ENCODE measurements at regions not wholly inside any gene's neighbourhood (a gene's known extent, or its start where the extent isn't known, plus 50 kb on each side); places are given as distances from the start of the nearest gene placed in this dataset.
A peak's percentile ranks its signal among the peaks of the same experiment; 100 is the strongest.

GRCh38 chr9:134228649-134229048, 64.3 kb upstream of the RNU6ATAC start:
- no peak for DNase-seq

GRCh38 chr9:134229466-134230091, 65.2 kb upstream of the RNU6ATAC start:
- DNase-seq = no peak

DNA sequence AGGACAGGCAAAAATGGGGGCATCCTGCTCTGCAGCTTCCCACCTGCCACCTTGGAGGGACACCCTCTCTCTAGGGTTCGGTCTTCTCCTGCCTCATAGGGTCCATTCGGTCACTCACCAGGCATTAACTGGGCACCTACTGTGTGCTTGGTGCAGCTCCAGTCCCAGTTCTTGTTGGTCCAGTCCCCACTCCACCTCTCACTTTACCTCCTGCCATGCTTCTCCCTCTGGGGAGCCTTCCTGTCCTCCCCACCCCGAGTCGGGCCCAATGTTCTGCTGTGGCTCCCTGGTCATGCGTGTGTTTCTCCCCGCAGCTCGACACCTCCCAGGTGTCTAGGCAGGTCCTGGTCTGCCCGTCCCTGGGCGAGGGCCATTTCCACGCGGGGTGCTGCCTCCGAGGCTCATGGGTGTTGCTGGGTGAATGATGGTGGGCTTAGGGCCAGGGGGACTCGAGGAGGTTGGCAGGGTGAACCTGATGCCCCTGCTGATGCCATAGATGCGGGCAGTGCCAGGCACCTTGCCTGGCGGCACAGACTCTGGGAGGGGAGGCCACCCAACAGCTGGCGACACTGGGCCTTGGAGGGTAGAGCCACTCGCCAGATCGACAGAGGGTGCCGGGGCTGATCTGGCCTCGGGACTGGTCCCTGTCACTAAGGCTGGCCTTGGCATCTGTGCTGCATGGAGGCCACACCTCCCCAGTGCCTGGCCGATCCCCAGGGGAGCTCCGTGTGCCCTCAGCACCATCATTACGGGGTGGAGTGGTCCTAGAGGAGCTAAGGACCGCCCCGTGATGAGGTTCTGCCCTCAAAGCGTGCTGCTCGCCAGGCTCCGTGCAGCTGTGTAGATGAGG, 66.0 kb upstream of the RNU6ATAC start:
- DNase-seq = no peak

GRCh38 chr9:134230942-134231325, 66.6 kb upstream of the RNU6ATAC start:
- no peak for DNase-seq

GRCh38 chr9:134231330-134231745, 67.0 kb upstream of the RNU6ATAC start:
- DNase-seq = no peak

DNA sequence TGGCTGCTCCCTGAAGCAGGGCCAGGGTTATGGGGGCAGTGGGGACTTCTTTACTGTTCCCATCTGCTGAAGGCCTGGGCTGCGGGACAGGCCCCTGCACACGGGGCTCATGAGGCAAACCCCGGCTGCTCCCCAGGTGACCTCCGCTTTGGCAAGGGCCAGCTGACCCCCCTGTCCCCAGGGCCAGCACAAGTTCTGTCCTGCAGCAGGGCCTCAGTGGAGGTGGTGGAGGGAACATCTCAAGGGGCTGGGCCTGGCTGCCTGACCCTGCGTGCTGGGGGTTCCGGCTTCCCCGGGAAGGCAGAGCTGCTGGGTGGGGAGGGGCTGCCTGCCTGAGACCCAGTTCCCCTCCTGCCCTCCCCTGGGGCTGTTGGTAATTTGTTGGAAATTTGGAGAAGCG, 67.4 kb upstream of the RNU6ATAC start:
- DNase-seq = no peak

DNA sequence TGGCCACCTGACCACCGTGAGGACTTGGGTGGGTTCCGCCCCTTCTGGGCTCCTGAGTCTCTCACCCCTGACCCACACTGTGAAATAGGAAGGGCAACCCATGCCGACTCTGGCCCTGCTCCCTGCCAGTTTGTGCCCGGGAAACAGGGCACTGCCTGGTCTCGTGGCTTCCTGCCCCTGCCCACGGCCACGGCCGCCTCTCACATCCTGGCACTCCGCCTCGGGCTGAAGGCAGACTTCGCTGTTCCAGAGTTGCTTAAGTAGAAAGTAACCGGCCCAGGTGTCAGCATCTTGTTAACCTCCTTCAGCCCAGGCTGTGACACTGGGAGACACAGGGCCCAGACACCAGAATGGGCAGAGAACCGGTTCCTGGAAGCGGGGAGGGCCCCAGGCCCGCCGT, 68.7 kb upstream of the RNU6ATAC start:
- no peak for DNase-seq

GRCh38 chr9:134234001-134234660, 69.8 kb upstream of the RNU6ATAC start:
- no peak for DNase-seq

DNA sequence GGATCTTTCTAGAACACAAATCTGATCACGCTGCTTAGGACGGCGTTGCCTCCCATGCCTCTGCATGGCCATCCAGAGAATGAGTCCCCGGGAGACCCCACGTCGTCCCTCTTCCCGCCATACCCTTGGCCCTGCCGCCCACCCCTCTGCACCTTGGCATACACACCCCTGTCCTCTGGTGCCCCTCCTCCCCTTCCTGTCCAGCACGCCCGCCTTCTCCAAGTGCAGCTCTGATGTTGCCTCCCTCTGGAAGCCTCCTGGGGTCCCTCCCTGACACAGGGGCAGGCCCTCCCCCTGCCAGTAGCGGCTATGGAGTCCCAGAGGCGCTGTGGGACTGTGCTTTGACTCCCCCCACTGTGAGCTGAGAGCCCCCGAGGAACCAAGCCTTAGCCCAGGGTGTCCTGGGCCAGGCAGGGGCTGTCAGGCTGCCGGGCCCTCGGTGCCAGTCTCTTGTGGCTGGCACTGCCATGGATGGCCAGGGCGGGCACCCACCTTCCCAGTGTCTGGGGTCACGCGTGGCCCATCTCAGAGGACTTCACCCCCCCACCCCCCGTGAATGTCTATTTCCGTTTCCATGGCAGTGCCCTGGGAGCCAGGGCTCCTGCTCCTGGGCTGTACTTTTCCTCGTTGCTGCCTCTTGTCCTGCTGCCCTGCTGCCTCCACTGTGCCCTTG, 70.5 kb upstream of the RNU6ATAC start:
- no peak for DNase-seq

- DNase-seq = no peak
These were observed 71.0 kb upstream of the RNU6ATAC start for GRCh38 chr9:134235366-134235765.

DNA sequence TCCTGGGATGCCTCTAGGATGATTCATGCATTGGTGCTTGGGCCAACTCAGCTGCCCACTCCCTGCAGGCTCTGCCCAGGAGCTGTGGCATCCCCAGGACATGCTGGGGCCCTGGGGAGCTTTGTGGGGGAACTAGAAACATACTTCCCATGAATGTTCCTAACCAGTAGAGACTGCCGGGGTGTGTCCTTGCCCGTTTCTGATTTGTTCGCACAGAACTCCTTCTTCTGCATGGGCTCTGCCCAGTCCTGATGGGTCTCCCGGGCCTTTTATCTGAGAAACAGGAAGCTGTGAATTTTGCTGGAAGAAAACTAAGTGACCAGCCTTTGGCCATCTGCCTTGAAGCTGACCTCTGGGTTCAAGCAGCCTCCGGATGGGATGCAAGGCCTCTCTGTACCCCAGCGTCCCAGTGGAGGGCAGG, 71.6 kb upstream of the RNU6ATAC start:
- no peak for DNase-seq

- DNase-seq = no peak
These were observed 72.7 kb upstream of the RNU6ATAC start for GRCh38 chr9:134236935-134237629.

DNA sequence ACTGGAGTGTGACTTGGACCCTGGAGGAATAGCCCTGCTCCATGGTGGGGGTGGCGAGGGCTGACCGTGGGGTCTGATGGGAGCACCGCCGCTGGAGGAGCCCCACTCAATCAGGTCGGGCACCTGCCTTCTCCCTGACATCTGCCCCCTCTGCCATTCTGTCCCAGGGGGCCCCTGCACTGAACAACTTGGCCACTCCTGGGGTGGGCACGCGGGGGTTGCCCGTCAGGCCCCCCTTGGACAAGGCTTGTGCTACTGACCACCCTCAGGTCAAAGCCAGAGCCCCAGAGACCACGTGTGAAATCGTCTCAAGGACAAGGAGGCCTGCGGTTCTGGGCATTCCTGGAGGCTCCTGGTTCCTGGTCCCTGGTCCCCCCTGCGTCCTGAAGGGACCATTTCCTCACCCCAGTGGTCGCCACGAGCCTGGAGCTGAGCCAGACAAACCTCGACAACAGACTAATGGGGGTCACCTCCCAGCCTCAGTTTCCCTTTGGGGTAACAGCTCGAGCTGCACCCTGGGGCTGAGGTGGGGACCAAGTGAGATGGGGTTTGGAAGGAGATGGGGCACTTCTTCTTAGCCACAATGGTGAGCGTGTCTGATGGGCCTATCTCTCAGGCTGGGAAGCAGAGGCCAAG, 73.4 kb upstream of the RNU6ATAC start:
- DNase-seq = no peak

- DNase-seq = no peak
These were observed 75.0 kb upstream of the RNU6ATAC start for GRCh38 chr9:134239130-134239903.

DNA sequence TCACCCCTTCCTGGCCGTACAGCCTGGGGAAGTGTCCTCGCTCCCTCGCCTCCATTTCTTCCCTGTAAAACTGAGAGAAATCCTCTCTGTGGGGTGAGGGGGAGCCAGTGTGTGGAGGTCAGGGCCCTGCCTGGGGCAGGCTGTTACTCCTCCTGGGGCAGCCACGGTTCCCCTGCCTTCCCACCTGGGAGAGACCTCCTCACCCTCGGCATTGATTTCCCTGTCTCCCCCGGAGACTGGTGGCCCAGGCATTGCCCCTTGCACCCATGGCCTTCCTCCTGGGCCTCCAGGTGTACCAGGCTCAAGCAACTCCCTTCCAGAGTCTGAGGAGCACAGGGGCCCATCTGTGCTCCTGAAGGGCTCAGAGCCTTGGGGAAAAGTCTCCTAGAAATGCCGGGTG, 75.6 kb upstream of the RNU6ATAC start:
- no peak for DNase-seq

- no peak for DNase-seq
These were observed 76.0 kb upstream of the RNU6ATAC start for GRCh38 chr9:134240361-134240760.

- no peak for DNase-seq
These were observed 78.3 kb upstream of the RNU6ATAC start for GRCh38 chr9:134242706-134243105.

DNA sequence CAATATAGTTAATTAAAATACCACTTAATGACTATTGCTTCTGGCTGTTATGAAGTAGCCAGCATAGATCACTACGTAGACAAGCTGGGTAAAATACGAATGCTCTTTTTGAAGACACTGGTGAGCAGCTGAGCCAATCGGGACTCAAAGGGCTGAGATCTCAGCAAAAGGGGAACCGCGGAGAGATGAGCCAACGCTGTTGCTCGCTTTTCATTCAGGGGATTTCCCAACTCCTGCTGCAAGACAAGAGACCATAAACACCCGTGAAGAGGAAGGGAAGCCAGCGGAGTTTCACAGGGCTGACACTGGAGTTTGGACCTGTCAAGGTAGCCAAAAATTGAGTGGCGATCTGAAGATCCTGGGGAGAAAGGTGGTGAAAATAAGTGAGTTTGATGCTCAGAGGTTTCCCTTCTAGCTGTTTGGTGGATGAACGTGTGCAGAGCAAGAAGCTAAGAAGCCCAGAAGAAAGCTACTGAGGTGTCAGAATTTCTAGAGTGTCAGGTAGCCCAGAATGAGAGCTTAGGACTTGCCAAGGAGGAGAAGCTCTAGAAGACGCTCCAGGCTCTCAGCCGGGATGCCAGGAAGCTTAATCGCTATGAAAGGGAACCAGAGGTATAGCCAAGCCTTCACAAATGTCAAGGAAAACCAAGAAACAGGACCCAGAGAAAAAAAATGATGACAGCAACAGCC, 79.6 kb upstream of the RNU6ATAC start:
- DNase-seq = peak; percentile 54

DNA sequence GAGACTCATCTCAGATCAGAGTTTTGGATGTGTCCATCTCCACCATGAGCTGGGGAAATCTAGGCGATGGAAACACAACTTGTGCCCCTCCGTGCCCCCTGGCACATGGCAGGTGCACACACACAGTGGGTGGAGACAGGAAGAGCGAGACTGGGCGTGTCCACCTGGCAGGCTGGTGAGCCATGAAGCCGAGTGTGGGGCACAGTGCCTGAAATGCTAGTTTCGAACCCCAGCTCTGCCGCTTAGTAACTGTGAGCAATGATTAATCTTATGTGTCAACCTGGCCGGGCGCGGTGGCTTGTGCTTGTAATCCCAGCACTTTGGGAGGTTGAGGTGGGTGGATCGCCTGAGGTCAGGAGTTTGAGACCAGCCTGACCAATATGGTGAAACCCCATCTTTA, 80.8 kb upstream of the RNU6ATAC start:
- DNase-seq = no peak

- no peak for DNase-seq
These were observed 78.2 kb upstream of the RXRA start for GRCh38 chr9:134247918-134248631.
